WTC11 (cell line): ENCODE measurements at regions not wholly inside any gene's neighbourhood (a gene's known extent, or its start where the extent isn't known, plus 50 kb on each side); places are given as distances from the start of the nearest gene placed in this dataset.

Source experiments
- ATAC-seq: fragments of 200-7000 bp; cut with Tn5 transposase; 2 replicates; pipeline ENCODE4 v1.10.0; 2021; ENCODE audit warnings: mild to moderate bottlenecking, moderate library complexity
- CTCF ChIA-PET: fragments of 300-600 bp; sonication (Branson Sonifier 250); formaldehyde crosslinking; loops from one replicate; lab custom pipeline; 2021; ENCODE audit warnings: antibody characterized with exemption; lab: Charles Lee
- POLR2A ChIA-PET: fragments of 350-600 bp; sonication (Branson Sonifier 250); formaldehyde crosslinking; loops from one replicate; lab custom pipeline; 2021; ENCODE audit warnings: antibody characterized with exemption; lab: Charles Lee
- DNase-seq: peaks from one replicate; pipeline ENCODE4 v3.0.0; 2021; ENCODE audit warnings: low spot score
- H3K27ac Mint-ChIP-seq: 2 replicates; pipeline ENCODE4 v1.8.0; 2021; ENCODE audit warnings: mixed read lengths
- H3K27me3 Mint-ChIP-seq: 2 replicates; pipeline ENCODE4 v1.8.0; 2021; ENCODE audit warnings: low read depth, mild to moderate bottlenecking, moderate library complexity, mixed read lengths
- H3K36me3 Mint-ChIP-seq: 2 replicates; pipeline ENCODE4 v1.8.0; 2021; ENCODE audit warnings: mixed read lengths
- H3K4me1 Mint-ChIP-seq: 2 replicates; pipeline ENCODE4 v1.8.0; 2022; ENCODE audit warnings: mixed read lengths
- H3K4me3 Mint-ChIP-seq: 2 replicates; pipeline ENCODE4 v1.8.0; 2021; ENCODE audit warnings: mild to moderate bottlenecking, moderate library complexity, mixed read lengths
- H3K9me3 Mint-ChIP-seq: 2 replicates; pipeline ENCODE4 v1.8.0; 2021; ENCODE audit warnings: mixed read lengths
- CBFB ChIP-seq: sonication (generic); formaldehyde crosslinking; IDR thresholded peaks from 2 replicates; pipeline ENCODE4 v1.8.1; 2022; ENCODE audit warnings: mild to moderate bottlenecking, low read depth, missing genetic modification reagents
- CREB1 ChIP-seq: sonication (generic); formaldehyde crosslinking; IDR thresholded peaks from 2 replicates; pipeline ENCODE4 v1.8.0; 2023; ENCODE audit warnings: mild to moderate bottlenecking, missing genetic modification reagents
- CTCF ChIP-seq: fragments of 200-600 bp; IDR thresholded peaks from 2 replicates; pipeline ENCODE4 v1.8.0; 2022; ENCODE audit warnings: antibody characterized with exemption
- ELF4 ChIP-seq: sonication (generic); formaldehyde crosslinking; IDR thresholded peaks from 2 replicates; pipeline ENCODE4 v1.8.1; 2022; ENCODE audit warnings: low read depth, mild to moderate bottlenecking, moderate library complexity, missing genetic modification reagents
- FOXP1 ChIP-seq: sonication (generic); formaldehyde crosslinking; IDR thresholded peaks from 2 replicates; pipeline ENCODE4 v1.8.0; 2022; ENCODE audit warnings: missing genetic modification reagents, mild to moderate bottlenecking, moderate library complexity, borderline replicate concordance
- GRHL2 ChIP-seq: fragments of 250-450 bp; sonication (Bioruptor Pico); IDR thresholded peaks from 2 replicates; pipeline ENCODE4 v1.8.0; 2022; ENCODE audit warnings: mild to moderate bottlenecking, moderate library complexity; ENCODE audit not compliant: insufficient replicate concordance, severe bottlenecking
- GTF2I ChIP-seq: fragments of 250-450 bp; sonication (Bioruptor Pico); conservative IDR thresholded peaks from 2 replicates; pipeline ENCODE4 v1.4.0; 2021; ENCODE audit warnings: mild to moderate bottlenecking
- JAZF1 ChIP-seq: fragments of 250-450 bp; sonication (Bioruptor Pico); IDR thresholded peaks from 2 replicates; pipeline ENCODE4 v1.9.0; 2021; ENCODE audit warnings: moderate library complexity, mild to moderate bottlenecking, inconsistent platforms
- JUN ChIP-seq: sonication (generic); formaldehyde crosslinking; IDR thresholded peaks from 2 replicates; pipeline ENCODE4 v1.8.0; 2023; ENCODE audit warnings: mild to moderate bottlenecking, missing genetic modification reagents
- NFATC4 ChIP-seq: fragments of 250-450 bp; sonication (Bioruptor Pico); IDR thresholded peaks from 2 replicates; pipeline ENCODE4 v1.9.0; 2021; ENCODE audit warnings: mild to moderate bottlenecking
- NFE2L1 ChIP-seq: sonication (generic); formaldehyde crosslinking; IDR thresholded peaks from 2 replicates; pipeline ENCODE4 v1.8.1; 2023; ENCODE audit warnings: missing genetic modification reagents
- NR1H2 ChIP-seq: sonication (generic); formaldehyde crosslinking; IDR thresholded peaks from 2 replicates; pipeline ENCODE4 v1.9.0; 2021; ENCODE audit warnings: mild to moderate bottlenecking, moderate library complexity, missing genetic modification reagents
- NR2C2 ChIP-seq: sonication (generic); formaldehyde crosslinking; IDR thresholded peaks from 2 replicates; pipeline ENCODE4 v1.8.0; 2022; ENCODE audit warnings: mild to moderate bottlenecking, missing genetic modification reagents
- NR3C1 ChIP-seq: sonication (generic); formaldehyde crosslinking; conservative IDR thresholded peaks from 2 replicates; pipeline ENCODE4 v1.8.1; 2023; ENCODE audit warnings: low read depth, mild to moderate bottlenecking, missing genetic modification reagents
- PREB ChIP-seq: sonication (generic); formaldehyde crosslinking; IDR thresholded peaks from 2 replicates; pipeline ENCODE4 v1.8.1; 2022; ENCODE audit warnings: mild to moderate bottlenecking, missing genetic modification reagents, moderate library complexity, borderline replicate concordance
- SOX15 ChIP-seq: fragments of 250-450 bp; sonication (Bioruptor Pico); IDR thresholded peaks from 2 replicates; pipeline ENCODE4 v1.9.0; 2021; ENCODE audit warnings: mild to moderate bottlenecking
- SP1 ChIP-seq: sonication (generic); formaldehyde crosslinking; conservative IDR thresholded peaks from 2 replicates; pipeline ENCODE4 v1.8.1; 2022; ENCODE audit warnings: missing genetic modification reagents
- TCF7 ChIP-seq: sonication (generic); formaldehyde crosslinking; IDR thresholded peaks from 2 replicates; pipeline ENCODE4 v1.8.0; 2022; ENCODE audit warnings: mild to moderate bottlenecking, low read depth, missing genetic modification reagents, moderate library complexity
- ZNF121 ChIP-seq: sonication (generic); formaldehyde crosslinking; IDR thresholded peaks from 2 replicates; pipeline ENCODE4 v1.8.0; 2023; ENCODE audit warnings: missing genetic modification reagents
- ZNF138 ChIP-seq: sonication (generic); formaldehyde crosslinking; conservative IDR thresholded peaks from 2 replicates; pipeline ENCODE4 v1.8.1; 2022; ENCODE audit warnings: mild to moderate bottlenecking, moderate library complexity, missing genetic modification reagents
- ZNF219 ChIP-seq: sonication (generic); formaldehyde crosslinking; IDR thresholded peaks from 2 replicates; pipeline ENCODE4 v1.8.0; 2023; ENCODE audit warnings: missing genetic modification reagents, mild to moderate bottlenecking, borderline replicate concordance
- ZNF232 ChIP-seq: sonication (generic); formaldehyde crosslinking; IDR thresholded peaks from 2 replicates; pipeline ENCODE4 v1.8.0; 2022; ENCODE audit warnings: mild to moderate bottlenecking, missing genetic modification reagents
- ZNF396 ChIP-seq: fragments of 250-450 bp; sonication (Bioruptor Pico); IDR thresholded peaks from 2 replicates; pipeline ENCODE4 v1.8.0; 2021; ENCODE audit warnings: mild to moderate bottlenecking, moderate library complexity, borderline replicate concordance
- ZNF416 ChIP-seq: fragments of 250-450 bp; sonication (Bioruptor Pico); IDR thresholded peaks from 2 replicates; pipeline ENCODE4 v1.9.0; 2021; ENCODE audit warnings: mild to moderate bottlenecking, inconsistent platforms
- ZSCAN18 ChIP-seq: fragments of 250-450 bp; sonication (Bioruptor Pico); IDR thresholded peaks from 2 replicates; pipeline ENCODE4 v2.1.2; 2022; ENCODE audit warnings: mild to moderate bottlenecking, moderate library complexity
- TF ChIP-seq, protein P1 (sequence below): sonication (generic); formaldehyde crosslinking; conservative IDR thresholded peaks from 2 replicates; pipeline ENCODE4 v1.8.1; 2023; ENCODE audit warnings: mild to moderate bottlenecking, low read depth, missing genetic modification reagents, moderate library complexity
- TF ChIP-seq, protein P2 (sequence below): sonication (generic); formaldehyde crosslinking; IDR thresholded peaks from 2 replicates; pipeline ENCODE4 v1.8.1; 2023; ENCODE audit warnings: mild to moderate bottlenecking, missing genetic modification reagents, moderate library complexity
- TF ChIP-seq, protein P3 (sequence below): sonication (generic); formaldehyde crosslinking; IDR thresholded peaks from 2 replicates; pipeline ENCODE4 v1.8.1; 2023; ENCODE audit warnings: mild to moderate bottlenecking, missing genetic modification reagents
- TF ChIP-seq, protein P4 (sequence below): sonication (generic); formaldehyde crosslinking; IDR thresholded peaks from 2 replicates; pipeline ENCODE4 v1.8.0; 2022; ENCODE audit warnings: mild to moderate bottlenecking, missing genetic modification reagents

DNA sequence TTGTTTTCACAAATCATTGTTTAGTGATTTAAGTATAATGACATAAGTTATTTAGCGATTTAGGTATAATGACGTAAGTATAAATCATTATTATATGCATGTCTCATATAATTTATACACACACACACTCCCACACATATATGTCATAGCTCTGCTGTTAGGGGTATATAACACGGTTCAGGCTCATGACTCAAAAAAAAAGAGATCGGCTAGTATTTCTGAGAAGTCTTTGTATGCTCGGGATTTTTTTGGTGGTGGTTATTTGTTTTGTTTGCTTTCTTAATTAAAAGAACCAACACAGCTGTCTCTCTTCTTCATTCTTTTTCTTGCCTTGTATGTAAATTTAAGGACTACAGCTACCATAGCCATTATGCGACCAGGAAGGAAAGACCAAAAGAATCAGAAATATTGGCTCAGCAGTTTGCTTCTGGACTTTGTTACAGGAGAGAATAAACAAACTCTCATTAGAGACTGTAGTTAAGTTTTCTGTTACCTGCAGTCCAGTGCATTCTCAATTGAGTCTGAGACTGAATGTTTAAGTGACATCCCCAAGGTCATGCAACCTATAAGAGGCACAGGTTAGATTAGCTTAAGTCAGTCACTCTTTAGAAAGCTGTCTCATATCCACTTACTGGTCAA lies 83.2 kb upstream of the NREP start:
- ATAC-seq (no peak), DNase-seq (no peak)
- Mint-ChIP-seq H3K4me1 (0 out of 2 replicates have a peak, but pooled peaks cover 2% of the 10 kb centered on the region), H3K9me3 (no peaks in the 10 kb centered on the region), H3K27ac (no peak overlapping the region), H3K4me3 (no peak overlapping the region), H3K27me3 (no peaks in the 10 kb centered on the region), H3K36me3 (no peaks in the 10 kb centered on the region)
- ChIA-PET POLR2A (no interaction called here), CTCF (no interaction called here)
- TF ChIP-seq ELF4 (no peak), ZNF121 (CRISPR knock-in tag) (no peak), FOXP1 (no peak), ZNF138 (CRISPR knock-in tag) (no peak), CBFB (CRISPR knock-in tag) (no peak), JAZF1 (CRISPR knock-in tag) (no peak), SOX15 (CRISPR knock-in tag) (no peak), SP1 (CRISPR knock-in tag) (no peak), PREB (CRISPR knock-in tag) (no peak), JUN (CRISPR knock-in tag) (no peak), GRHL2 (CRISPR knock-in tag) (no peak), CTCF (no peak), GTF2I (no peak), ZNF416 (no peak), NR3C1 (CRISPR knock-in tag) (no peak), CREB1 (no peak), NFE2L1 (CRISPR knock-in tag) (no peak)
- TF ChIP-seq, protein P1, sequence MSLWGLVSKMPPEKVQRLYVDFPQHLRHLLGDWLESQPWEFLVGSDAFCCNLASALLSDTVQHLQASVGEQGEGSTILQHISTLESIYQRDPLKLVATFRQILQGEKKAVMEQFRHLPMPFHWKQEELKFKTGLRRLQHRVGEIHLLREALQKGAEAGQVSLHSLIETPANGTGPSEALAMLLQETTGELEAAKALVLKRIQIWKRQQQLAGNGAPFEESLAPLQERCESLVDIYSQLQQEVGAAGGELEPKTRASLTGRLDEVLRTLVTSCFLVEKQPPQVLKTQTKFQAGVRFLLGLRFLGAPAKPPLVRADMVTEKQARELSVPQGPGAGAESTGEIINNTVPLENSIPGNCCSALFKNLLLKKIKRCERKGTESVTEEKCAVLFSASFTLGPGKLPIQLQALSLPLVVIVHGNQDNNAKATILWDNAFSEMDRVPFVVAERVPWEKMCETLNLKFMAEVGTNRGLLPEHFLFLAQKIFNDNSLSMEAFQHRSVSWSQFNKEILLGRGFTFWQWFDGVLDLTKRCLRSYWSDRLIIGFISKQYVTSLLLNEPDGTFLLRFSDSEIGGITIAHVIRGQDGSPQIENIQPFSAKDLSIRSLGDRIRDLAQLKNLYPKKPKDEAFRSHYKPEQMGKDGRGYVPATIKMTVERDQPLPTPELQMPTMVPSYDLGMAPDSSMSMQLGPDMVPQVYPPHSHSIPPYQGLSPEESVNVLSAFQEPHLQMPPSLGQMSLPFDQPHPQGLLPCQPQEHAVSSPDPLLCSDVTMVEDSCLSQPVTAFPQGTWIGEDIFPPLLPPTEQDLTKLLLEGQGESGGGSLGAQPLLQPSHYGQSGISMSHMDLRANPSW (CRISPR knock-in tag): no peak
- TF ChIP-seq, protein P2, sequence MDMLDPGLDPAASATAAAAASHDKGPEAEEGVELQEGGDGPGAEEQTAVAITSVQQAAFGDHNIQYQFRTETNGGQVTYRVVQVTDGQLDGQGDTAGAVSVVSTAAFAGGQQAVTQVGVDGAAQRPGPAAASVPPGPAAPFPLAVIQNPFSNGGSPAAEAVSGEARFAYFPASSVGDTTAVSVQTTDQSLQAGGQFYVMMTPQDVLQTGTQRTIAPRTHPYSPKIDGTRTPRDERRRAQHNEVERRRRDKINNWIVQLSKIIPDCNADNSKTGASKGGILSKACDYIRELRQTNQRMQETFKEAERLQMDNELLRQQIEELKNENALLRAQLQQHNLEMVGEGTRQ (CRISPR knock-in tag): no peak
- TF ChIP-seq, protein P3, sequence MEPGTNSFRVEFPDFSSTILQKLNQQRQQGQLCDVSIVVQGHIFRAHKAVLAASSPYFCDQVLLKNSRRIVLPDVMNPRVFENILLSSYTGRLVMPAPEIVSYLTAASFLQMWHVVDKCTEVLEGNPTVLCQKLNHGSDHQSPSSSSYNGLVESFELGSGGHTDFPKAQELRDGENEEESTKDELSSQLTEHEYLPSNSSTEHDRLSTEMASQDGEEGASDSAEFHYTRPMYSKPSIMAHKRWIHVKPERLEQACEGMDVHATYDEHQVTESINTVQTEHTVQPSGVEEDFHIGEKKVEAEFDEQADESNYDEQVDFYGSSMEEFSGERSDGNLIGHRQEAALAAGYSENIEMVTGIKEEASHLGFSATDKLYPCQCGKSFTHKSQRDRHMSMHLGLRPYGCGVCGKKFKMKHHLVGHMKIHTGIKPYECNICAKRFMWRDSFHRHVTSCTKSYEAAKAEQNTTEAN (CRISPR knock-in tag): no peak

DNA sequence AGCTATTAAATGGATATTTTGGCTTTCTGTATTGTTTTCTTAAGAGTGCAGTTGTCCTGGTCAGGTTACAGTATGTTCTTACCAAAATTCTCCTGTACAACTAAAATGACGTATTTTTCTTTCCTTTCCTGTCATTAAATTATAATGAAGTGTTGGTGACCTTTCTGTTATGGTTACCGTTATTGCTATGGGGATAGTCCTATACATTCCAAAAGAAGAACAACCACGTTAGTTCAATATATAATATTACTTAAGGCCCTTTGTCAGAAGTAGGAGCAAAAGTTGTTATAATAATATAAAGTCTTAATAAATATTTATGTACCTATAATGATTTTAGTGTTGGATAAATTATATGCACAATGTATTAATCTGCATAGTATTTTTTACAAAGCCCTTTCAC lies 82.4 kb upstream of the NREP start:
- H3K36me3 Mint-ChIP-seq: no peaks in the 10 kb centered on the region
- H3K4me1 Mint-ChIP-seq: 0 out of 2 replicates have a peak, but pooled peaks cover 2% of the 10 kb centered on the region
- ChIA-PET POLR2A (no interaction called here), CTCF (no interaction called here)
- no peak overlapping the region for H3K4me3 Mint-ChIP-seq
- H3K27me3 Mint-ChIP-seq: no peaks in the 10 kb centered on the region
- H3K27ac Mint-ChIP-seq: no peak overlapping the region
- H3K9me3 Mint-ChIP-seq: no peaks in the 10 kb centered on the region
- DNase-seq: no peak
- ATAC-seq: no peak
- TF ChIP-seq ZSCAN18: no peak
- TF ChIP-seq ZNF232 (CRISPR knock-in tag): no peak
- TF ChIP-seq TCF7 (CRISPR knock-in tag): no peak
- TF ChIP-seq ZNF396 (CRISPR knock-in tag): no peak
- TF ChIP-seq NR2C2: no peak
- TF ChIP-seq NFATC4 (CRISPR knock-in tag): no peak
- TF ChIP-seq ELF4: no peak
- TF ChIP-seq JUN (CRISPR knock-in tag): no peak
- TF ChIP-seq NR1H2: no peak
- TF ChIP-seq, protein P4, sequence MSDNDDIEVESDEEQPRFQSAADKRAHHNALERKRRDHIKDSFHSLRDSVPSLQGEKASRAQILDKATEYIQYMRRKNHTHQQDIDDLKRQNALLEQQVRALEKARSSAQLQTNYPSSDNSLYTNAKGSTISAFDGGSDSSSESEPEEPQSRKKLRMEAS (CRISPR knock-in tag): no peak
- no peak for TF ChIP-seq ZNF219 (CRISPR knock-in tag)
